ENCODE measurements at regions not wholly inside any gene's neighbourhood (a gene's known extent, or its start where the extent isn't known, plus 50 kb on each side); places are given as distances from the start of the nearest gene placed in this dataset.

DNA sequence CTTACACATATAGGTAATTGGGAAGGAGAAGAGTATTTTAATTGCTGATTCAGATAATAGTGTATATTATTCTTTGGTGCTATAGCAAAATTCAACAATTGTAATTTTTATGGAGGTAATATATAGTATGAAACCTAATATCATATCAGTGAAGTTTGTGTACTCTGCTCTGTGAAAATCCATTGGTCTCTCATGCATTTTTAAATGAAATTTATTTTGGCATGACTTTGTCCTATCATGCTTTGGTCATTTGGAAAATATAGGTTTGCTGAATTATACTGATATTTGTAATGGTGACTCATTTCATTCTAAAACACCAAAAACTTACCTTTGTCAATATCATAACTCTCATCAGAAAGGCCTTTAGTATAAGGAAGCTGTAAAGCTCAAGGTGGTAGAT, 962.0 kb upstream of the NOVA1 start:
- no peak for TF ChIP-seq FOXM1 (IDR thresholded peaks at IDR 0.05; ENCODE audit: borderline replicate concordance, low read depth)
- no peak for TF ChIP-seq TEAD4 (IDR thresholded peaks at IDR 0.05)
- no peak for TF ChIP-seq TCF12 (IDR thresholded peaks at IDR 0.05; ENCODE audit: low read depth)
- no peak for TF ChIP-seq TAF1 (IDR thresholded peaks at IDR 0.05; ENCODE audit: low read depth)
- TF ChIP-seq CREB1 (IDR thresholded peaks at IDR 0.05; ENCODE audit: low read depth): no peak
- TF ChIP-seq EGR1 (IDR thresholded peaks at IDR 0.05): no peak
- no peak for TF ChIP-seq RAD21 (IDR thresholded peaks at IDR 0.05; ENCODE audit: low read depth)
- no peak for TF ChIP-seq YY1 (IDR thresholded peaks at IDR 0.05; ENCODE audit: low read depth)
- no peak for TF ChIP-seq EP300 (IDR thresholded peaks at IDR 0.05; ENCODE audit: borderline replicate concordance)
- TF ChIP-seq, protein P1, sequence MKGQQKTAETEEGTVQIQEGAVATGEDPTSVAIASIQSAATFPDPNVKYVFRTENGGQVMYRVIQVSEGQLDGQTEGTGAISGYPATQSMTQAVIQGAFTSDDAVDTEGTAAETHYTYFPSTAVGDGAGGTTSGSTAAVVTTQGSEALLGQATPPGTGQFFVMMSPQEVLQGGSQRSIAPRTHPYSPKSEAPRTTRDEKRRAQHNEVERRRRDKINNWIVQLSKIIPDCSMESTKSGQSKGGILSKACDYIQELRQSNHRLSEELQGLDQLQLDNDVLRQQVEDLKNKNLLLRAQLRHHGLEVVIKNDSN (IDR thresholded peaks at IDR 0.05): no peak
- no peak for TF ChIP-seq ZBTB7A (IDR thresholded peaks at IDR 0.05; ENCODE audit: low read depth)
- TF ChIP-seq CEBPB (IDR thresholded peaks at IDR 0.05): no peak
- TF ChIP-seq MAX (IDR thresholded peaks at IDR 0.05): no peak
- TF ChIP-seq NFIC (IDR thresholded peaks at IDR 0.05): no peak
- TF ChIP-seq REST (IDR thresholded peaks at IDR 0.05; ENCODE audit: low read depth): no peak

DNA sequence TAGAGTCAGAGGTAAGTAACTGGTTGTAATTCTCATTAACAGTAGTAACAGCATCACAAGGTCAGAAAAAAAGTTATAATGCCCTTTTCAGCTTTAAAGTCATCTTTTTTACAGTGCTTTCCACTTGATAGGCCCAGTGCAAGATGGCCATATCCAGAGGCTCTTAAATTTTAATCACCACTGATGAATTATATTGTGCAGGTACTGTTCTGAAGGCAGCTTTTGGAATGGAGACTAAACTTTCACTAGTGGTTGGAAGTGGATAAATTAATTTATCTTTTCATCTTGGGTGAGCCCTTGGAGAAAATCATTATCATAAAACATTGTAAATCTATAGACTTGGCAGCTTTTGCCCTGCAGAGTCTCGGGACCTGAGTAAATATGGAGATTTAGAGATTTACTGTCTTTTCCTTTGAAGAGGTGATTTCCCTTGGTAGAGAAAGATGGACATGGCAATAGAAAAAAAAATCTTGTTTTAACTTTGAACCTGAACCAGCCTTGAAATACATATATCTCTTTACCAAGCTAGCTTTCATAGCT, 969.1 kb upstream of the NOVA1 start:
- TF ChIP-seq, protein P1 (IDR thresholded peaks at IDR 0.05): no peak
- TF ChIP-seq FOXM1 (IDR thresholded peaks at IDR 0.05; ENCODE audit: borderline replicate concordance, low read depth) (no peak), RAD21 (IDR thresholded peaks at IDR 0.05; ENCODE audit: low read depth) (no peak), TAF1 (IDR thresholded peaks at IDR 0.05; ENCODE audit: low read depth) (no peak), YY1 (IDR thresholded peaks at IDR 0.05; ENCODE audit: low read depth) (no peak), CREB1 (IDR thresholded peaks at IDR 0.05; ENCODE audit: low read depth) (no peak), EP300 (IDR thresholded peaks at IDR 0.05; ENCODE audit: borderline replicate concordance) (no peak), EGR1 (IDR thresholded peaks at IDR 0.05) (no peak), CEBPB (IDR thresholded peaks at IDR 0.05) (no peak), MAX (IDR thresholded peaks at IDR 0.05) (no peak), REST (IDR thresholded peaks at IDR 0.05; ENCODE audit: low read depth) (no peak), TEAD4 (IDR thresholded peaks at IDR 0.05) (no peak), NFIC (IDR thresholded peaks at IDR 0.05) (no peak), ZBTB7A (IDR thresholded peaks at IDR 0.05; ENCODE audit: low read depth) (no peak), TCF12 (IDR thresholded peaks at IDR 0.05; ENCODE audit: low read depth) (no peak)

DNA sequence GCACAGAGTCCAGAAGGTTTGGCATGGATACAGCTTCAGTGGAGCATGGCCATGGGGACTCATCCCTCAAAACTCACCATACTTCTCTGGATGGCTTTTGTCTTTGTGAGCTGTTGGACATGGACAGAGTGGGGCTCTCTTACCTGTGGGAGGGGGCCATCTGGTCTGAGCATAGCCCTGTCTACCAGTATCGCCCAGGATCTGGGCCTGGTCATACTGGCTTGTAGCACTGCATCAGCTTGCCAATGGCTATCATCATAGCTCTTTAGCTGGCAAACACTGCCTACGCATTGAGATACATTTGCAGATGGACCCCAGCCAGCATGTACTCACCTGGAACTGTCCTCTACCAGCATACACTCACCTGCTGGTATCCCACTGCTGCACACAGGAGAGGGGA, 975.2 kb upstream of the NOVA1 start:
- TF ChIP-seq TCF12 (IDR thresholded peaks at IDR 0.05; ENCODE audit: low read depth) (no peak), ZBTB7A (IDR thresholded peaks at IDR 0.05; ENCODE audit: low read depth) (no peak), RAD21 (IDR thresholded peaks at IDR 0.05; ENCODE audit: low read depth) (no peak), MAX (IDR thresholded peaks at IDR 0.05) (no peak), EGR1 (IDR thresholded peaks at IDR 0.05) (no peak), YY1 (IDR thresholded peaks at IDR 0.05; ENCODE audit: low read depth) (no peak), REST (IDR thresholded peaks at IDR 0.05; ENCODE audit: low read depth) (no peak), FOXM1 (IDR thresholded peaks at IDR 0.05; ENCODE audit: borderline replicate concordance, low read depth) (no peak), TEAD4 (IDR thresholded peaks at IDR 0.05) (no peak), NFIC (IDR thresholded peaks at IDR 0.05) (no peak), TAF1 (IDR thresholded peaks at IDR 0.05; ENCODE audit: low read depth) (no peak), CREB1 (IDR thresholded peaks at IDR 0.05; ENCODE audit: low read depth) (no peak), CEBPB (IDR thresholded peaks at IDR 0.05) (no peak), EP300 (IDR thresholded peaks at IDR 0.05; ENCODE audit: borderline replicate concordance) (no peak)
- TF ChIP-seq, protein P1 (IDR thresholded peaks at IDR 0.05): no peak
